C4-2B (cell line): ENCODE measurements at regions not wholly inside any gene's neighbourhood (a gene's known extent, or its start where the extent isn't known, plus 50 kb on each side); places are given as distances from the start of the nearest gene placed in this dataset.

Experiments
- ZFX ChIP-seq: fragments of 450-650 bp; IDR thresholded peaks from 2 replicates; pipeline ENCODE4 v1.6.1; 2017
- TF ChIP-seq, protein P1 (sequence below): fragments of 450-650 bp; conservative IDR thresholded peaks from 2 replicates; pipeline ENCODE4 v1.5.1; 2017; ENCODE audit warnings: mild to moderate bottlenecking

DNA sequence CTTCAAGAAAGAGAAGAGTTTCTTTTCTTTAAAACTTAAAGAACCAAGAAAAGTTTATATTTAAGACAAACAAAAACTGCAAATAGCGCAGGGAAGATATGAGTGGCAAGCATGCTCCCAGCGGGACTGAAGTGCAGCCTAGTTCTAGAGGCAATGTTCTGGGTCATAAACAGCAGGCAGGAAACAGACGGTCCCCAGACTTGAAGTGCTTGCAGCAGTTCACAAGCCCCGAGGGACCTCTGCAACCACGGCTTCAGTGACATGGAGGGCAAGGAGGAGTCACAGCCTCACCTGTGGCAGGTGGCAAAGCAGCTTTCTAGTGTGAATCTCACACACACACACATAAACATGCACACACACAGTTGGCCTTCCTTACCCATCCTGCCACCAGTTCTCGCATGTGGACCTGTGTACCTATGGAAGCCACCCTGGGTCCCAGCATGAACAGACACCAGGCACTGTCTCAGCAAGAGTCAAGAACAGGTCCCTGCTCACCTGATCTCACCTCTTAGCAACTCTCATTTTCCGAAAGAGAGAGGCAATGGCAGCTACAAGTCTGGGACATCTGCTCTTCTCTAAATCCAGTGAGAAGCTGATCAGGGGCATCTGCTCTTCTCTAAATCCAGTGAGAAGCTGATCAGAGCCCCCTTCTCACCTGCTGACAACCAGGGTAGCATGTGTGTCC lies 162.0 kb downstream of the EFNB2 start:
- TF ChIP-seq, protein P1, sequence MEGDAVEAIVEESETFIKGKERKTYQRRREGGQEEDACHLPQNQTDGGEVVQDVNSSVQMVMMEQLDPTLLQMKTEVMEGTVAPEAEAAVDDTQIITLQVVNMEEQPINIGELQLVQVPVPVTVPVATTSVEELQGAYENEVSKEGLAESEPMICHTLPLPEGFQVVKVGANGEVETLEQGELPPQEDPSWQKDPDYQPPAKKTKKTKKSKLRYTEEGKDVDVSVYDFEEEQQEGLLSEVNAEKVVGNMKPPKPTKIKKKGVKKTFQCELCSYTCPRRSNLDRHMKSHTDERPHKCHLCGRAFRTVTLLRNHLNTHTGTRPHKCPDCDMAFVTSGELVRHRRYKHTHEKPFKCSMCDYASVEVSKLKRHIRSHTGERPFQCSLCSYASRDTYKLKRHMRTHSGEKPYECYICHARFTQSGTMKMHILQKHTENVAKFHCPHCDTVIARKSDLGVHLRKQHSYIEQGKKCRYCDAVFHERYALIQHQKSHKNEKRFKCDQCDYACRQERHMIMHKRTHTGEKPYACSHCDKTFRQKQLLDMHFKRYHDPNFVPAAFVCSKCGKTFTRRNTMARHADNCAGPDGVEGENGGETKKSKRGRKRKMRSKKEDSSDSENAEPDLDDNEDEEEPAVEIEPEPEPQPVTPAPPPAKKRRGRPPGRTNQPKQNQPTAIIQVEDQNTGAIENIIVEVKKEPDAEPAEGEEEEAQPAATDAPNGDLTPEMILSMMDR = no peak
- TF ChIP-seq ZFX = no peak
